ENCODE measurements at regions not wholly inside any gene's neighbourhood (a gene's known extent, or its start where the extent isn't known, plus 50 kb on each side); places are given as distances from the start of the nearest gene placed in this dataset.

DNA sequence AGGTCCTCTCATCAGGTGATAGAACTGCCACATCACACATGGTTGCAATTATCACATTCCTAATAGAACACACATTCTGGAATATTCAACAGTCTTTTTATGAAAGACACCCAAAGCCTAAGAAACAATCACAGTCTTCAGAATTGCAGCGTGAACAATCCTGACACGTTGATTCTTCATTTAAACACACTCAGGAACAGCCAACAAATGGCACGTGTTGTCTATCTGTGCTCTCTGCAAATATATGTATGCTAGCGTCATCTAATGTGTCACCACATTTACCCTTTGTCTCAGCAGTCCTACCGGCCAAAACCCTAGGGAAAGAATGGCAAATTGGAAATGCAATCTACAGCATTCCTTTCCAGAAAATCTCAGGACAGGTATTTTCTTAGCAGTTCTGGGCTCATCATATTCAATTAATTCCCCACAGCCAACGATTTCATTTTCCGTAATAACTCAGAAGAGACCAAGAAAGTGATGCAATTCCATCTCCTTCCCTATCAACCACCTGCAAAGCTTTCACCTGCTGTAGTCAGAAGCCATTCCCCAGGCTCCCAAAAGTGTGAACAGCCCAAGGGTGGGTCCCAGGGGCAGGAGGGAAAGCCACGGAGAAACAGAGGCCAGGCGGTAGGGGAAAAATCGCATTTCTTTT lies 280.3 kb upstream of the JARID2 start:
- Histone ChIP-seq H3K4me2 (ENCODE audit: extremely low read depth, insufficient read depth, low read length) (no peak overlapping the region), H3K27ac (ENCODE audit: insufficient read depth, low read length) (no peak overlapping the region), H3K4me1 (ENCODE audit: control insufficient read depth, extremely low read depth, insufficient read depth, low read length) (no peaks in the 10 kb centered on the region), H4K20me1 (ENCODE audit: control insufficient read depth, extremely low read depth, insufficient read depth, low read length) (no peaks in the 10 kb centered on the region), H3K4me3 (replicated peaks in 1 of 4; ENCODE audit: control extremely low read depth in 1 of 4, insufficient read depth in 1 of 4, low read depth in 3 of 4, low read length in 4 of 4) (no peak overlapping the region), H2AFZ (ENCODE audit: low read length) (no peak overlapping the region), H3K9me3 (ENCODE audit: control insufficient read depth, insufficient read depth, low read depth, low read length) (no peaks in the 10 kb centered on the region), H3K27me3 (ENCODE audit: control insufficient read depth, insufficient read depth, low read length) (no peaks in the 10 kb centered on the region), H3K36me3 (ENCODE audit: control insufficient read depth, insufficient read depth, low read length) (no peaks in the 10 kb centered on the region), H3K79me2 (ENCODE audit: control insufficient read depth, insufficient read depth, low read length) (no peaks in the 10 kb centered on the region), H3K9ac (ENCODE audit: insufficient read depth, low read length) (no peak overlapping the region)
- no peak for DNase-seq (ENCODE audit: low read depth in 2 of 2)
- TF ChIP-seq EZH2 (IDR thresholded peaks at IDR 0.05; ENCODE audit: low read length, missing control alignments) = no peak

DNA sequence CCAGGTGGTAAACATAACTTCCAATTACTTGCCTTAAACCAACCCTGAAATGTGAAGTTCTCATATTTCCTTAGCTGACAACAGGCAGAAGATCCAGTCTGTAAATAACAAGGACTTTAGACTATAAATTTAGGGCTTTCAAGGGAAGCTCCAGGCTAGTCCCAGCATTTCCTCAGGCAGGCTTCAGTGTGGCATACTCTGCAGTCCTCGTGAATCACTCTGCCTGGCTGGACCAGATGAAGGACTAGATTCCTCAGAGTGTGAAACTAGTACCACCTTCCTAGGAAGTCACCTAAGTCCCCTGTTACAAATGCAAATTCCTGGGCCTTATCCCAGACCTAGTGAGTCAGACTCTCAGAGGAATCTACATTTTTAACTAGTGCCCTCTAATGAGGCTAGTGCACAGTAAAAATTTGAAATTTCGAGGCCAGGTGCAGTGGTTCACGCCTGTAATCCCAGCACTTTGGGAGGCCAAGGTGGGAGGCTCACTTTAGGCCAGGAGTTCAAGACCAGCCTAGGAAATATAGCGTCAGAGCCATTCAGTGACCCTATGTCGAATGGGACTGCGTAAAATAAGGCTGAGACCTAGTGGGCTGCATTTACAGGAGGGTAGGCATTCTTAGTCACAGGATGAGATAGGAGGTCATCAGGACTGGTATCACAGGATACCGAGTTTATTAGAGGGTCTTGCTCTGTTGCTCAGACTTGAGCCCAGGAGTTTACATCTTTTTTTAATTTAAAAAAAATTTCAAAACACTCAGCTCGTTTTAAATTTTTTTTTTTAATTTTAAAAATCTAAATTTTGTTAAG lies 279.6 kb upstream of the JARID2 start:
- H3K4me1 ChIP-seq (ENCODE audit: control insufficient read depth, extremely low read depth, insufficient read depth, low read length) = no peaks in the 10 kb centered on the region
- H3K4me3 ChIP-seq (replicated peaks in 1 of 4; ENCODE audit: control extremely low read depth in 1 of 4, insufficient read depth in 1 of 4, low read depth in 3 of 4, low read length in 4 of 4) = no peak overlapping the region
- DNase-seq (ENCODE audit: low read depth in 2 of 2) = peak in 1 of 2 donors; percentile 40
- TF ChIP-seq, protein P1, sequence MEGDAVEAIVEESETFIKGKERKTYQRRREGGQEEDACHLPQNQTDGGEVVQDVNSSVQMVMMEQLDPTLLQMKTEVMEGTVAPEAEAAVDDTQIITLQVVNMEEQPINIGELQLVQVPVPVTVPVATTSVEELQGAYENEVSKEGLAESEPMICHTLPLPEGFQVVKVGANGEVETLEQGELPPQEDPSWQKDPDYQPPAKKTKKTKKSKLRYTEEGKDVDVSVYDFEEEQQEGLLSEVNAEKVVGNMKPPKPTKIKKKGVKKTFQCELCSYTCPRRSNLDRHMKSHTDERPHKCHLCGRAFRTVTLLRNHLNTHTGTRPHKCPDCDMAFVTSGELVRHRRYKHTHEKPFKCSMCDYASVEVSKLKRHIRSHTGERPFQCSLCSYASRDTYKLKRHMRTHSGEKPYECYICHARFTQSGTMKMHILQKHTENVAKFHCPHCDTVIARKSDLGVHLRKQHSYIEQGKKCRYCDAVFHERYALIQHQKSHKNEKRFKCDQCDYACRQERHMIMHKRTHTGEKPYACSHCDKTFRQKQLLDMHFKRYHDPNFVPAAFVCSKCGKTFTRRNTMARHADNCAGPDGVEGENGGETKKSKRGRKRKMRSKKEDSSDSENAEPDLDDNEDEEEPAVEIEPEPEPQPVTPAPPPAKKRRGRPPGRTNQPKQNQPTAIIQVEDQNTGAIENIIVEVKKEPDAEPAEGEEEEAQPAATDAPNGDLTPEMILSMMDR (conservative IDR thresholded peaks at IDR 0.05 in 1 of 2, IDR thresholded peaks at IDR 0.05 in 1 of 2; ENCODE audit: low read depth in 1 of 2, low read length in 2 of 2) = no peak
- no peak for TF ChIP-seq EZH2 (IDR thresholded peaks at IDR 0.05; ENCODE audit: low read length, missing control alignments)
- H3K79me2 ChIP-seq (ENCODE audit: control insufficient read depth, insufficient read depth, low read length) = no peaks in the 10 kb centered on the region
- no peaks in the 10 kb centered on the region for H3K36me3 ChIP-seq (ENCODE audit: control insufficient read depth, insufficient read depth, low read length)
- no peak overlapping the region for H3K4me2 ChIP-seq (ENCODE audit: extremely low read depth, insufficient read depth, low read length)
- no peaks in the 10 kb centered on the region for H3K27me3 ChIP-seq (ENCODE audit: control insufficient read depth, insufficient read depth, low read length)
- no peak overlapping the region for H3K9ac ChIP-seq (ENCODE audit: insufficient read depth, low read length)
- H3K27ac ChIP-seq (ENCODE audit: insufficient read depth, low read length) = no peak overlapping the region
- H3K9me3 ChIP-seq (ENCODE audit: control insufficient read depth, insufficient read depth, low read depth, low read length) = no peaks in the 10 kb centered on the region
- no peak overlapping the region for H2AFZ ChIP-seq (ENCODE audit: low read length)
- no peaks in the 10 kb centered on the region for H4K20me1 ChIP-seq (ENCODE audit: control insufficient read depth, extremely low read depth, insufficient read depth, low read length)

DNA sequence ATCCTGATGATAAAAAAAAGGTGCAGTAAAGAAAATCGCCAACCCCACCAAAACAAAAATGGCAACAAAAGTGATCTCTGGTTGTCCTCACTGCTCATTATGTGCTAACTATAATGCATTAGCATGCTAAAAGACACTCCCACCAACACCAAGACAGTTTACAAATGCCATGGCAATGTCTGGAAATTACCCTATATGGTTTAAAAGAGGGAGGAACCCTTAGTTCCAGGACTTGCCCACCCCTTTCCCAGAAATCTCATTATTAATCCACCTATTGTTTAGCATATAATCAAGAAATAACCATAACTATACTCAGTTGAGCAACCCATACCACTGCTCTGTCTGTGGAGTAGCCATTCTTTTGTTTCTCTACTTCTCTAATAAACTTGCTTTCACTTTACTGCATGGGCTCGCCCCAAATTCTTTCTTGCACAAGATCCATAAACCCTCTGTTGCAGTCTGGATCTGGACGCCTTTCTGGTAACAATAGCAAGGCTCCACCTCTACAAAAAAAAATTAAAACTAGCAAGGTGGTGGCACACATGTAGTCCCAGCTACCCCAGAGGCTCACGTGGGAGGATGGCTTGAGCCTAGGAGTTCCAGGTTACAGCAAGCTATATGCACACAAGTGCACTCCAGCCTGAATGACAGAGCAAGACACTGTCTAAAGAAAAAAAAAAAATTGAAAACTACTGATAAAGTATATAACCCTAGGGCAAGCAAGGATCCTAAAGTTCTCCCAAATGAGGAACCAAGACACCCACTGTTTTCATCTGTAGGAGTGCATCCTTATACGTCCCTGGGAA lies 278.8 kb upstream of the JARID2 start:
- Histone ChIP-seq H3K4me1 (ENCODE audit: control insufficient read depth, extremely low read depth, insufficient read depth, low read length) (no peaks in the 10 kb centered on the region), H3K27ac (ENCODE audit: insufficient read depth, low read length) (no peak overlapping the region), H3K4me3 (replicated peaks in 1 of 4; ENCODE audit: control extremely low read depth in 1 of 4, insufficient read depth in 1 of 4, low read depth in 3 of 4, low read length in 4 of 4) (no peak overlapping the region), H3K4me2 (ENCODE audit: extremely low read depth, insufficient read depth, low read length) (no peak overlapping the region), H3K27me3 (ENCODE audit: control insufficient read depth, insufficient read depth, low read length) (no peaks in the 10 kb centered on the region), H3K79me2 (ENCODE audit: control insufficient read depth, insufficient read depth, low read length) (no peaks in the 10 kb centered on the region), H4K20me1 (ENCODE audit: control insufficient read depth, extremely low read depth, insufficient read depth, low read length) (no peaks in the 10 kb centered on the region), H3K9ac (ENCODE audit: insufficient read depth, low read length) (no peak overlapping the region), H3K36me3 (ENCODE audit: control insufficient read depth, insufficient read depth, low read length) (no peaks in the 10 kb centered on the region), H2AFZ (ENCODE audit: low read length) (no peak overlapping the region), H3K9me3 (ENCODE audit: control insufficient read depth, insufficient read depth, low read depth, low read length) (no peaks in the 10 kb centered on the region)
- TF ChIP-seq, protein P1 (conservative IDR thresholded peaks at IDR 0.05 in 1 of 2, IDR thresholded peaks at IDR 0.05 in 1 of 2; ENCODE audit: low read depth in 1 of 2, low read length in 2 of 2) = no peak
- no peak for TF ChIP-seq EZH2 (IDR thresholded peaks at IDR 0.05; ENCODE audit: low read length, missing control alignments)
- no peak for DNase-seq (ENCODE audit: low read depth in 2 of 2)
